ENCODE measurements at regions not wholly inside any gene's neighbourhood (a gene's known extent, or its start where the extent isn't known, plus 50 kb on each side); places are given as distances from the start of the nearest gene placed in this dataset.

DNA sequence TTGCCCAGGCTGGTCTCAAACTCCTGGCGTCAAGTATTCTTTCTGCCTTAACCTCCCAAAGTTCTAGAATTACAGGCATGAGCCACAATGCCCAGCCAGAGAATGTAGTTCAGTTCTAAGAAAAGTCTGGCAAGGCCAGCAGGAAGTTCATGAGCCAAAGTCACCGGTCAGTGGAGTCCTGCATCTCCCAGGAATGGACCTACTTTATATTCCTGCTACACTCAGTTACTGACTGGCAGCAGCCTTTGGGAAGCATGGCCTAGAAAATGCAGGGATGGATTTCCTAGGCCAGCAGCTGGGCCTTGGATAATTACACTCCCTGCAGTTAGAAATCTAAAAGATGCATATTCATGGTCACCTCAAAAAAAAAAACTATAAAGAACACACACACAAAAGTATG lies 135.7 kb downstream of the CAAP1 start:
- Histone ChIP-seq H4K20me1 (ENCODE audit: control insufficient read depth, insufficient read depth, low read depth, low read length) (no peaks in the 10 kb centered on the region), H3K27me3 (ENCODE audit: control insufficient read depth, low read length) (0 out of 2 replicates have a peak, but pooled peaks cover 5% of the 10 kb centered on the region), H3K9me3 (ENCODE audit: control insufficient read depth, insufficient read depth, low read length) (no peaks in the 10 kb centered on the region), H3K36me3 (ENCODE audit: control insufficient read depth, low read length) (no peaks in the 10 kb centered on the region), H3K27ac (ENCODE audit: low read depth, low read length) (no peak overlapping the region), H3K9me2 (replicated peaks; ENCODE audit: control insufficient read depth, low read length) (no peaks in the 10 kb centered on the region), H3K4me1 (ENCODE audit: control insufficient read depth, low read length) (no peaks in the 10 kb centered on the region), H3K4me3 (ENCODE audit: low read length) (no peak overlapping the region), H3K4me2 (ENCODE audit: low read length) (no peak overlapping the region), H3K79me2 (ENCODE audit: control insufficient read depth, low read length) (no peaks in the 10 kb centered on the region), H3F3A (ENCODE audit: control insufficient read depth, insufficient read depth) (no peaks in the 10 kb centered on the region)
- TF ChIP-seq CTCF (IDR thresholded peaks at IDR 0.05; ENCODE audit: low read depth, low read length, poor library complexity, severe bottlenecking) (no peak), EZH2phosphoT487 (IDR thresholded peaks at IDR 0.05; ENCODE audit: borderline replicate concordance, low read length) (no peak)

DNA sequence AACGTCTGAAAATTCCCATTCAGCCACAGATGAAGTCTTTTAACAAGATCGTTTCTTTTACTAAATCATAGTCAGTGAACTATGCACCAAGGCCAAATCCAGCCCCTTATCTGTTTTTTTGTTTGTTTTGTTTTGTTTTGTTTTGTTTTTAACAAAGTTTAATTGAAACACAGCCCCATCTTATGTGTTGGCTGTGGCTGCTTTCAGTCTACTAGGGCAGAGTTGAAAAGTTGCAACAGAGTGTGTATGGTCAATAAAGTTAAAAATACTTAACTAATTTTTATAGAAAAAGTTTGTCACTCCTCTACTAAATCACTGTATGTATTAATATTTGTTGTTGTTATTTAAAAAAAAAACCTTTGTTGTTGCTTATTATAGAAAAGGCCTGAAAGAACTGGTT lies 137.1 kb downstream of the CAAP1 start:
- Histone ChIP-seq H3F3A (ENCODE audit: control insufficient read depth, insufficient read depth) (no peaks in the 10 kb centered on the region), H3K27ac (ENCODE audit: low read depth, low read length) (no peak overlapping the region), H3K4me1 (ENCODE audit: control insufficient read depth, low read length) (no peaks in the 10 kb centered on the region)

GRCh38 chr9:26754509-26755164 lies 138.0 kb downstream of the CAAP1 start:
- Histone ChIP-seq H3K79me2 (ENCODE audit: control insufficient read depth, low read length) (no peaks in the 10 kb centered on the region), H3K27ac (ENCODE audit: low read depth, low read length) (no peak overlapping the region), H3K9me2 (replicated peaks; ENCODE audit: control insufficient read depth, low read length) (no peaks in the 10 kb centered on the region), H3K36me3 (ENCODE audit: control insufficient read depth, low read length) (no peaks in the 10 kb centered on the region), H3K9me3 (ENCODE audit: control insufficient read depth, insufficient read depth, low read length) (no peaks in the 10 kb centered on the region), H3K4me1 (ENCODE audit: control insufficient read depth, low read length) (no peaks in the 10 kb centered on the region), H4K20me1 (ENCODE audit: control insufficient read depth, insufficient read depth, low read depth, low read length) (no peaks in the 10 kb centered on the region), H3K4me3 (ENCODE audit: low read length) (no peak overlapping the region), H3F3A (ENCODE audit: control insufficient read depth, insufficient read depth) (no peaks in the 10 kb centered on the region), H3K4me2 (ENCODE audit: low read length) (no peak overlapping the region), H3K27me3 (ENCODE audit: control insufficient read depth, low read length) (0 out of 2 replicates have a peak, but pooled peaks cover 5% of the 10 kb centered on the region)
- TF ChIP-seq EZH2phosphoT487 (IDR thresholded peaks at IDR 0.05; ENCODE audit: borderline replicate concordance, low read length): no peak
- TF ChIP-seq CTCF (IDR thresholded peaks at IDR 0.05; ENCODE audit: low read depth, low read length, poor library complexity, severe bottlenecking): no peak

More for the DNA sequence above, 137.1 kb downstream of the CAAP1 start:
- no peak overlapping the region for H3K4me3 ChIP-seq (ENCODE audit: low read length)
- no peaks in the 10 kb centered on the region for H3K79me2 ChIP-seq (ENCODE audit: control insufficient read depth, low read length)
- H3K36me3 ChIP-seq (ENCODE audit: control insufficient read depth, low read length): no peaks in the 10 kb centered on the region
- no peaks in the 10 kb centered on the region for H3K9me2 ChIP-seq (replicated peaks; ENCODE audit: control insufficient read depth, low read length)
- H3K4me2 ChIP-seq (ENCODE audit: low read length): no peak overlapping the region
- H3K27me3 ChIP-seq (ENCODE audit: control insufficient read depth, low read length): 0 out of 2 replicates have a peak, but pooled peaks cover 5% of the 10 kb centered on the region
- H4K20me1 ChIP-seq (ENCODE audit: control insufficient read depth, insufficient read depth, low read depth, low read length): no peaks in the 10 kb centered on the region
- H3K9me3 ChIP-seq (ENCODE audit: control insufficient read depth, insufficient read depth, low read length): no peaks in the 10 kb centered on the region
- TF ChIP-seq CTCF (IDR thresholded peaks at IDR 0.05; ENCODE audit: low read depth, low read length, poor library complexity, severe bottlenecking) (no peak), EZH2phosphoT487 (IDR thresholded peaks at IDR 0.05; ENCODE audit: borderline replicate concordance, low read length) (no peak)
